WTC11 (cell line): ENCODE measurements at regions not wholly inside any gene's neighbourhood (a gene's known extent, or its start where the extent isn't known, plus 50 kb on each side); places are given as distances from the start of the nearest gene placed in this dataset.

ENCODE experiments used
- ATF6 ChIP-seq: sonication (generic); formaldehyde crosslinking; IDR thresholded peaks from 2 replicates; pipeline ENCODE4 v1.8.1; 2023; ENCODE audit warnings: mild to moderate bottlenecking, missing genetic modification reagents
- CTCF ChIP-seq: fragments of 200-600 bp; IDR thresholded peaks from 2 replicates; pipeline ENCODE4 v1.8.0; 2022; ENCODE audit warnings: antibody characterized with exemption
- MYBL2 ChIP-seq: sonication (generic); formaldehyde crosslinking; IDR thresholded peaks from 2 replicates; pipeline ENCODE4 v1.8.1; 2023; ENCODE audit warnings: mild to moderate bottlenecking, moderate library complexity, missing genetic modification reagents
- NR2C2 ChIP-seq: sonication (generic); formaldehyde crosslinking; IDR thresholded peaks from 2 replicates; pipeline ENCODE4 v1.8.0; 2022; ENCODE audit warnings: mild to moderate bottlenecking, missing genetic modification reagents
- USF2 ChIP-seq: sonication (generic); formaldehyde crosslinking; IDR thresholded peaks from 2 replicates; pipeline ENCODE4 v1.8.1; 2023; ENCODE audit warnings: mild to moderate bottlenecking, missing genetic modification reagents, moderate library complexity
- ZNF121 ChIP-seq: sonication (generic); formaldehyde crosslinking; IDR thresholded peaks from 2 replicates; pipeline ENCODE4 v1.8.0; 2023; ENCODE audit warnings: missing genetic modification reagents
- ZNF232 ChIP-seq: sonication (generic); formaldehyde crosslinking; IDR thresholded peaks from 2 replicates; pipeline ENCODE4 v1.8.0; 2022; ENCODE audit warnings: mild to moderate bottlenecking, missing genetic modification reagents
- ZNF512 ChIP-seq: sonication (generic); formaldehyde crosslinking; IDR thresholded peaks from 2 replicates; pipeline ENCODE4 v1.8.1; 2022; ENCODE audit warnings: missing genetic modification reagents, borderline replicate concordance
- TF ChIP-seq, protein P1 (sequence below): sonication (generic); formaldehyde crosslinking; conservative IDR thresholded peaks from 2 replicates; pipeline ENCODE4 v1.8.1; 2022; ENCODE audit warnings: mild to moderate bottlenecking, missing genetic modification reagents
- TF ChIP-seq, protein P2 (sequence below): sonication (generic); formaldehyde crosslinking; IDR thresholded peaks from 2 replicates; pipeline ENCODE4 v1.8.1; 2023; ENCODE audit warnings: mild to moderate bottlenecking, moderate library complexity, missing genetic modification reagents
- TF ChIP-seq, protein P3 (sequence below): sonication (generic); formaldehyde crosslinking; IDR thresholded peaks from 2 replicates; pipeline ENCODE4 v1.8.0; 2022; ENCODE audit warnings: mild to moderate bottlenecking, missing genetic modification reagents

- TF ChIP-seq, protein P1, sequence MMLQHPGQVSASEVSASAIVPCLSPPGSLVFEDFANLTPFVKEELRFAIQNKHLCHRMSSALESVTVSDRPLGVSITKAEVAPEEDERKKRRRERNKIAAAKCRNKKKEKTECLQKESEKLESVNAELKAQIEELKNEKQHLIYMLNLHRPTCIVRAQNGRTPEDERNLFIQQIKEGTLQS (CRISPR knock-in tag): no peak
- TF ChIP-seq CTCF: no peak
- TF ChIP-seq, protein P2, sequence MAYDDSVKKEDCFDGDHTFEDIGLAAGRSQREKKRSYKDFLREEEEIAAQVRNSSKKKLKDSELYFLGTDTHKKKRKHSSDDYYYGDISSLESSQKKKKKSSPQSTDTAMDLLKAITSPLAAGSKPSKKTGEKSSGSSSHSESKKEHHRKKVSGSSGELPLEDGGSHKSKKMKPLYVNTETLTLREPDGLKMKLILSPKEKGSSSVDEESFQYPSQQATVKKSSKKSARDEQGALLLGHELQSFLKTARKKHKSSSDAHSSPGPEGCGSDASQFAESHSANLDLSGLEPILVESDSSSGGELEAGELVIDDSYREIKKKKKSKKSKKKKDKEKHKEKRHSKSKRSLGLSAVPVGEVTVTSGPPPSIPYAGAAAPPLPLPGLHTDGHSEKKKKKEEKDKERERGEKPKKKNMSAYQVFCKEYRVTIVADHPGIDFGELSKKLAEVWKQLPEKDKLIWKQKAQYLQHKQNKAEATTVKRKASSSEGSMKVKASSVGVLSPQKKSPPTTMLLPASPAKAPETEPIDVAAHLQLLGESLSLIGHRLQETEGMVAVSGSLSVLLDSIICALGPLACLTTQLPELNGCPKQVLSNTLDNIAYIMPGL (CRISPR knock-in tag): no peak
- no peak for TF ChIP-seq MYBL2 (CRISPR knock-in tag)
- TF ChIP-seq USF2 (CRISPR knock-in tag): no peak
- no peak for TF ChIP-seq ATF6 (CRISPR knock-in tag)
- TF ChIP-seq, protein P3, sequence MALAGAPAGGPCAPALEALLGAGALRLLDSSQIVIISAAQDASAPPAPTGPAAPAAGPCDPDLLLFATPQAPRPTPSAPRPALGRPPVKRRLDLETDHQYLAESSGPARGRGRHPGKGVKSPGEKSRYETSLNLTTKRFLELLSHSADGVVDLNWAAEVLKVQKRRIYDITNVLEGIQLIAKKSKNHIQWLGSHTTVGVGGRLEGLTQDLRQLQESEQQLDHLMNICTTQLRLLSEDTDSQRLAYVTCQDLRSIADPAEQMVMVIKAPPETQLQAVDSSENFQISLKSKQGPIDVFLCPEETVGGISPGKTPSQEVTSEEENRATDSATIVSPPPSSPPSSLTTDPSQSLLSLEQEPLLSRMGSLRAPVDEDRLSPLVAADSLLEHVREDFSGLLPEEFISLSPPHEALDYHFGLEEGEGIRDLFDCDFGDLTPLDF (CRISPR knock-in tag): no peak
- TF ChIP-seq ZNF121: no peak
- TF ChIP-seq ZNF232 (CRISPR knock-in tag): no peak
- no peak for TF ChIP-seq NR2C2 (CRISPR knock-in tag)
- TF ChIP-seq ZNF512: no peak
Measured at GRCh38 chr4:130478406-130478805, 1382.5 kb downstream of the C4orf33 start.
